ENCODE measurements at regions not wholly inside any gene's neighbourhood (a gene's known extent, or its start where the extent isn't known, plus 50 kb on each side); places are given as distances from the start of the nearest gene placed in this dataset.

GRCh38 chr15:73001840-73002239, 50.4 kb upstream of the NEO1 start:
- Histone ChIP-seq H3K27me3 (peaks cover 0 to 16% (median 0%) of the 10 kb centered on the region in 9 donors), H3K36me3 (no peaks in the 10 kb centered on the region), H3K4me3 (no peak overlapping the region), H3K4me1 (peaks cover 0 to 4% (median 0%) of the 10 kb centered on the region in 12 donors), H3K27ac (no peak overlapping the region), H3K9me3 (no peaks in the 10 kb centered on the region)
- 85 to 94% (median 90%) methylated on average over 2 of the region's 2 CpGs for WGBS, 4 donors
- ATAC-seq = no peak
- TF ChIP-seq POLR2A (IDR thresholded peaks at IDR 0.05) = no peak
- TF ChIP-seq CTCF (IDR thresholded peaks at IDR 0.05) = no peak
- no peak for DNase-seq
- intact Hi-C loops (cut with DNase I) = no loop called here

GRCh38 chr15:73000293-73000692, 52.0 kb upstream of the NEO1 start:
- peaks cover 0 to 16% (median 0%) of the 10 kb centered on the region in 9 donors for H3K27me3 ChIP-seq
- 66 to 83% (median 69%) methylated on average over 4 of the region's 4 CpGs for WGBS, 4 donors
- intact Hi-C loops (cut with DNase I) = no loop called here
- peaks cover 0 to 4% (median 0%) of the 10 kb centered on the region in 12 donors for H3K4me1 ChIP-seq
- H3K36me3 ChIP-seq = no peaks in the 10 kb centered on the region
- no peak for DNase-seq
- H3K9me3 ChIP-seq = no peaks in the 10 kb centered on the region
- no peak overlapping the region for H3K27ac ChIP-seq
- TF ChIP-seq CTCF (IDR thresholded peaks at IDR 0.05) = no peak
- no peak for ATAC-seq
- H3K4me3 ChIP-seq = no peak overlapping the region

- WGBS, 4 donors = 58 to 81% (median 79%) methylated on average over 3 of the region's 3 CpGs
- H3K4me1 ChIP-seq = peaks cover 0 to 4% (median 0%) of the 10 kb centered on the region in 12 donors
- no peaks in the 10 kb centered on the region for H3K36me3 ChIP-seq
- TF ChIP-seq CTCF (IDR thresholded peaks at IDR 0.05) (no peak), POLR2A (IDR thresholded peaks at IDR 0.05) (no peak)
- intact Hi-C loops (cut with DNase I) = no loop called here
- ATAC-seq (no peak), DNase-seq (no peak)
- H3K27me3 ChIP-seq = peaks cover 0 to 16% (median 0%) of the 10 kb centered on the region in 9 donors
- H3K4me3 ChIP-seq = no peak overlapping the region
- no peak overlapping the region for H3K27ac ChIP-seq
- H3K9me3 ChIP-seq = no peaks in the 10 kb centered on the region
These were observed 52.7 kb upstream of the NEO1 start for GRCh38 chr15:72999586-72999985.

- ATAC-seq (no peak), DNase-seq (no peak)
- H3K27me3 ChIP-seq = peaks cover 0 to 22% (median 0%) of the 10 kb centered on the region in 9 donors
- TF ChIP-seq POLR2A (IDR thresholded peaks at IDR 0.05) (no peak), CTCF (IDR thresholded peaks at IDR 0.05) (no peak)
- no peak overlapping the region for H3K27ac ChIP-seq
- H3K4me1 ChIP-seq = peaks cover 0 to 7% (median 0%) of the 10 kb centered on the region in 12 donors
- H3K9me3 ChIP-seq = no peaks in the 10 kb centered on the region
- no peaks in the 10 kb centered on the region for H3K36me3 ChIP-seq
- WGBS, 4 donors = 81 to 86% (median 84%) methylated on average over 18 of the region's 18 CpGs
- no peak overlapping the region for H3K4me3 ChIP-seq
- intact Hi-C loops (cut with DNase I) = no loop called here
These were observed 53.4 kb upstream of the NEO1 start for GRCh38 chr15:72998681-72999466.
